ENCODE measurements at regions not wholly inside any gene's neighbourhood (a gene's known extent, or its start where the extent isn't known, plus 50 kb on each side); places are given as distances from the start of the nearest gene placed in this dataset.

- no peak for DNase-seq (ENCODE audit: unreplicated experiment)
- POLR2A ChIA-PET, result interaction anchor here (0.7 kb wide), 1 partner anchor 200 kb away, joined by 3 read pairs; no protein-coding TSS in a partner anchor
- TF ChIP-seq CTCF (IDR thresholded peaks at IDR 0.05; ENCODE audit: unreplicated experiment), result no peak
- no TSS peak for BruUV-seq (replicated peaks)
- Mint-ChIP-seq H3K9me3 (ENCODE audit: unreplicated experiment) (no peaks in the 10 kb centered on the region), H3K27me3 (ENCODE audit: insufficient read depth, unreplicated experiment) (no peaks in the 10 kb centered on the region), H3K4me3 (ENCODE audit: unreplicated experiment) (no peak overlapping the region), H3K36me3 (ENCODE audit: insufficient read depth, unreplicated experiment) (no peaks in the 10 kb centered on the region), H3K4me1 (ENCODE audit: insufficient read depth, unreplicated experiment) (no peaks in the 10 kb centered on the region), H3K27ac (ENCODE audit: low read depth, unreplicated experiment) (no peak overlapping the region)
- CTCF ChIA-PET, result no interaction called here
- intact Hi-C loops (cut with micrococcal nuclease), result no loop called here
Observed at GRCh38 chr13:34591129-34591528, 350.9 kb upstream of the NBEA start.

- H3K36me3 Mint-ChIP-seq (ENCODE audit: insufficient read depth, unreplicated experiment), result no peaks in the 10 kb centered on the region
Observed at GRCh38 chr13:34591900-34592529, 350.1 kb upstream of the NBEA start.

GRCh38 chr13:34593658-34594057, 348.4 kb upstream of the NBEA start:
- Mint-ChIP-seq H3K4me3 (ENCODE audit: unreplicated experiment) (no peak overlapping the region), H3K9me3 (ENCODE audit: unreplicated experiment) (no peaks in the 10 kb centered on the region), H3K4me1 (ENCODE audit: insufficient read depth, unreplicated experiment) (no peaks in the 10 kb centered on the region), H3K36me3 (ENCODE audit: insufficient read depth, unreplicated experiment) (no peaks in the 10 kb centered on the region), H3K27ac (ENCODE audit: low read depth, unreplicated experiment) (no peak overlapping the region), H3K27me3 (ENCODE audit: insufficient read depth, unreplicated experiment) (no peaks in the 10 kb centered on the region)
- no peak for TF ChIP-seq CTCF (IDR thresholded peaks at IDR 0.05; ENCODE audit: unreplicated experiment)
- DNase-seq (ENCODE audit: unreplicated experiment), result no peak
- CTCF ChIA-PET, result no interaction called here
- intact Hi-C loops (cut with micrococcal nuclease), result no loop called here
- POLR2A ChIA-PET, result no interaction called here
- BruUV-seq (replicated peaks), result no TSS peak

More at GRCh38 chr13:34591900-34592529, 350.1 kb upstream of the NBEA start:
- no peak for TF ChIP-seq CTCF (IDR thresholded peaks at IDR 0.05; ENCODE audit: unreplicated experiment)
- Mint-ChIP-seq H3K4me1 (ENCODE audit: insufficient read depth, unreplicated experiment) (no peaks in the 10 kb centered on the region), H3K9me3 (ENCODE audit: unreplicated experiment) (no peaks in the 10 kb centered on the region), H3K27ac (ENCODE audit: low read depth, unreplicated experiment) (no peak overlapping the region), H3K27me3 (ENCODE audit: insufficient read depth, unreplicated experiment) (no peaks in the 10 kb centered on the region), H3K4me3 (ENCODE audit: unreplicated experiment) (no peak overlapping the region)
- intact Hi-C loops (cut with micrococcal nuclease), result no loop called here
- ChIA-PET CTCF (no interaction called here), POLR2A (no interaction called here)
- BruUV-seq (replicated peaks), result no TSS peak
- no peak for DNase-seq (ENCODE audit: unreplicated experiment)

- no TSS peak for BruUV-seq (replicated peaks)
- no peaks in the 10 kb centered on the region for H3K36me3 Mint-ChIP-seq (ENCODE audit: insufficient read depth, unreplicated experiment)
- no peaks in the 10 kb centered on the region for H3K4me1 Mint-ChIP-seq (ENCODE audit: insufficient read depth, unreplicated experiment)
- no peaks in the 10 kb centered on the region for H3K27me3 Mint-ChIP-seq (ENCODE audit: insufficient read depth, unreplicated experiment)
- CTCF ChIA-PET, result no interaction called here
- H3K9me3 Mint-ChIP-seq (ENCODE audit: unreplicated experiment), result no peaks in the 10 kb centered on the region
- no peak for DNase-seq (ENCODE audit: unreplicated experiment)
- TF ChIP-seq CTCF (IDR thresholded peaks at IDR 0.05; ENCODE audit: unreplicated experiment), result no peak
- no peak overlapping the region for H3K27ac Mint-ChIP-seq (ENCODE audit: low read depth, unreplicated experiment)
- POLR2A ChIA-PET, result no interaction called here
- H3K4me3 Mint-ChIP-seq (ENCODE audit: unreplicated experiment), result no peak overlapping the region
- intact Hi-C loops (cut with micrococcal nuclease), result no loop called here
Observed at GRCh38 chr13:34594507-34594906, 347.6 kb upstream of the NBEA start.

Data from MCF 10A (cell line).